HCT116 (cell line): ENCODE measurements at regions not wholly inside any gene's neighbourhood (a gene's known extent, or its start where the extent isn't known, plus 50 kb on each side); places are given as distances from the start of the nearest gene placed in this dataset.

ENCODE experiments used
- ATAC-seq: fragments of 200-7000 bp; cut with Tn5 transposase; 2 replicates; pipeline ENCODE4 v1.9.1; 2020; ENCODE audit warnings: mild to moderate bottlenecking, moderate library complexity
- BruUV-seq: library from RNA; stranded (reverse); fragments of 400-500 nt; replicated peaks from 2 replicates; lab custom pipeline; 2021; lab: Mats Ljungman, UMichigan
- CTCF ChIA-PET: fragments of 300-600 bp; sonication (Branson Sonifier 250); formaldehyde crosslinking; loops from one replicate; lab custom pipeline; 2021; ENCODE audit warnings: antibody characterized with exemption; lab: Charles Lee
- POLR2A ChIA-PET: fragments of 300-600, 350-600 bp; sonication (Branson Sonifier 250); formaldehyde crosslinking; loops from one replicate; lab custom pipeline; 2021; ENCODE audit warnings: antibody characterized with exemption; lab: Charles Lee
- RAD21 ChIA-PET, 2 experiments: fragments of 300-600 bp; sonication (Branson Sonifier 250); formaldehyde crosslinking; loops; one replicate each; lab custom pipeline; 2023; ENCODE audit warnings: low total read pairs in 2 of 2; ENCODE audit not compliant: uncharacterized antibody in 2 of 2, unreplicated experiment in 2 of 2, low non-redundant PET in 1 of 2; lab: Charles Lee
- DNase-seq: peaks from one replicate; pipeline ENCODE4 v3.0.0-alpha.2; 2010; ENCODE audit warnings: low read depth, low spot score
- H2AFZ ChIP-seq: fragments of 200-600 bp; shearing (Covaris generic), sonication (generic); 2 replicates; pipeline ENCODE4 v1.6.1; 2017; ENCODE audit warnings: low read depth, mixed run types, mixed read lengths, antibody characterized with exemption, low read length; ENCODE audit not compliant: poor library complexity, severe bottlenecking
- H3K27ac ChIP-seq: 2 replicates; pipeline ENCODE4 v1.5.1; 2012; ENCODE audit warnings: low read depth, low read length
- H3K27me3 ChIP-seq: fragments of 200-600 bp; sonication (generic); 2 replicates; pipeline ENCODE4 v1.6.1; 2016; ENCODE audit warnings: mixed run types, low read length, mixed read lengths; ENCODE audit not compliant: insufficient read depth
- H3K36me3 ChIP-seq, 2 experiments: fragments of 200-500 bp in 1 of 2; fragments of 200-600 bp in 1 of 2; sonication (Bioruptor generic) in 1 of 2; sonication (generic) in 1 of 2; 2 replicates each; pipeline versions ENCODE4 v1.5.1 to v1.6.1; 2014 to 2016; ENCODE audit warnings: low read length in 2 of 2, inconsistent platforms in 1 of 2, mixed read lengths in 1 of 2, mixed run types in 1 of 2; ENCODE audit not compliant: insufficient read depth in 2 of 2, control insufficient read depth in 1 of 2
- H3K4me1 ChIP-seq, 2 experiments: fragments of 200-600 bp in 1 of 2; sonication (generic) in 1 of 2; 2 replicates each; pipeline versions ENCODE4 v1.5.1 to v1.6.1; 2012 to 2017; ENCODE audit warnings: low read length in 2 of 2, inconsistent platforms in 1 of 2, mild to moderate bottlenecking in 1 of 2, mixed read lengths in 1 of 2, mixed run types in 1 of 2, moderate library complexity in 1 of 2; ENCODE audit not compliant: insufficient read depth in 2 of 2, control insufficient read depth in 1 of 2
- H3K4me2 ChIP-seq: fragments of 200-600 bp; sonication (generic); 2 replicates; pipeline ENCODE4 v1.6.1; 2017; ENCODE audit warnings: mixed run types, low read length, mixed read lengths
- H3K4me3 ChIP-seq, 2 experiments: fragments of 200-600 bp in 1 of 2; sonication (generic) in 1 of 2; replicated peaks in 1 of 2; 2 replicates each; pipeline ENCODE4 v1.5.1; 2011 to 2016; ENCODE audit warnings: low read length in 2 of 2, control low read depth in 1 of 2, low read depth in 1 of 2, mild to moderate bottlenecking in 1 of 2, mixed read lengths in 1 of 2, mixed run types in 1 of 2
- H3K79me2 ChIP-seq: fragments of 200-600 bp; sonication (generic); 2 replicates; pipeline ENCODE4 v1.6.1; 2017; ENCODE audit warnings: mild to moderate bottlenecking, mixed run types, low read length, moderate library complexity, mixed read lengths; ENCODE audit not compliant: insufficient read depth
- H3K9ac ChIP-seq: fragments of 200-600 bp; sonication (generic); 2 replicates; pipeline ENCODE4 v1.6.1; 2016; ENCODE audit warnings: low read length, mixed read lengths
- H3K9me2 ChIP-seq: fragments of 200-600 bp; sonication (generic), shearing (Covaris generic); 2 replicates; pipeline ENCODE4 v1.6.1; 2017; ENCODE audit warnings: mixed run types, mild to moderate bottlenecking, moderate library complexity; ENCODE audit not compliant: insufficient read depth
- H3K9me3 ChIP-seq, 2 experiments: fragments of 200-500 bp in 1 of 2; fragments of 200-600 bp in 1 of 2; sonication (Bioruptor generic) in 1 of 2; sonication (generic) in 1 of 2; 2 replicates each; pipeline ENCODE4 v1.6.1; 2014 to 2017; ENCODE audit warnings: low read length in 2 of 2, mixed read lengths in 2 of 2, inconsistent platforms in 1 of 2, low read depth in 1 of 2, mild to moderate bottlenecking in 1 of 2, mixed run types in 1 of 2, moderate library complexity in 1 of 2; ENCODE audit not compliant: control insufficient read depth in 1 of 2, insufficient read depth in 1 of 2
- H4K20me1 ChIP-seq: fragments of 200-600 bp; sonication (generic), shearing (Covaris generic); 2 replicates; pipeline ENCODE4 v1.6.1; 2017; ENCODE audit warnings: mixed run types, mild to moderate bottlenecking, moderate library complexity; ENCODE audit not compliant: insufficient read depth
- CEBPB ChIP-seq: IDR thresholded peaks from 2 replicates; pipeline ENCODE4 v1.6.1; 2012; ENCODE audit warnings: low read depth
- ELF1 ChIP-seq: IDR thresholded peaks from 2 replicates; pipeline ENCODE4 v1.6.1; 2012; ENCODE audit warnings: low read depth, borderline replicate concordance
- MAX ChIP-seq: IDR thresholded peaks from 2 replicates; pipeline ENCODE4 v1.6.1; 2012
- POLR2A ChIP-seq: IDR thresholded peaks from 2 replicates; pipeline ENCODE4 v1.7.0; 2011; ENCODE audit warnings: borderline replicate concordance; ENCODE audit not compliant: insufficient read depth, insufficient read length; ENCODE audit errors: extremely low read depth
- RAD21 ChIP-seq: IDR thresholded peaks from 2 replicates; pipeline ENCODE4 v1.6.1; 2012; ENCODE audit warnings: low read depth, mild to moderate bottlenecking
- SP1 ChIP-seq: IDR thresholded peaks from 2 replicates; pipeline ENCODE4 v1.6.1; 2012; ENCODE audit warnings: low read depth
- SRF ChIP-seq: IDR thresholded peaks from 2 replicates; pipeline ENCODE4 v1.6.1; 2012; ENCODE audit warnings: low read depth
- ZBTB33 ChIP-seq: IDR thresholded peaks from 2 replicates; pipeline ENCODE4 v1.6.1; 2011; ENCODE audit warnings: mild to moderate bottlenecking, low read length, moderate library complexity; ENCODE audit not compliant: insufficient replicate concordance; ENCODE audit errors: extremely low read depth
- intact Hi-C: fragments of 100-400 bp; cut with micrococcal nuclease; formaldehyde crosslinking; loops from 2 replicates; pipeline ENCODE4 v1.10.0; 2022

DNA sequence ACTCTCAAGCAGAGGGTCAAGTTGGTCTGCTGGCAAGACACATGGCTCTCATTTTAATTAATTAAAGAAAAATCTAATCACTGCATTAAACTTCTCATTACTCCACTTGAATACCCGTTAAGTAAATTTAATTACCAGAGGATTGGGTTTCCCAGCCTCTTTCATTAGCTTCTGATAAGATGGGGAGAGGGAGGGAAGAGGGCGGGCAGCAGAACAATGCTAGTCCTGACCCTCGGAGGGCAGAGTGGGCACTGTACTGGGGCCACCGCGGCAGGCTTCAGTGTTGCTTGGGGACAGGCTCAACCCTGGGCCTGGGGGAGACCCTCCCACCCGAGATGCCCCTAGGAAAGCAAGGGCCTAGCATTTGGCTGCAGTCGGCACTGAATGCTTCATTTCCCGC lies 55.6 kb upstream of the LINGO1 start:
- DNase-seq = no peak
- Histone ChIP-seq H3K27ac (no peak overlapping the region), H3K9me3 (no peaks in the 10 kb centered on the region), H3K36me3 (no peaks in the 10 kb centered on the region), H2AFZ (no peak overlapping the region), H3K4me1 (no peaks in the 10 kb centered on the region), H4K20me1 (no peaks in the 10 kb centered on the region), H3K4me2 (no peak overlapping the region), H3K27me3 (peaks cover 5% of the 10 kb centered on the region; the same call in 1 of the 2 replicates), H3K4me3 (no peak overlapping the region)
- ChIA-PET CTCF (no interaction called here), POLR2A (no interaction called here)
- ATAC-seq = no peak
- intact Hi-C loops = no loop called here
- BruUV-seq = no TSS peak
- no peak for TF ChIP-seq ELF1
- no peak for TF ChIP-seq CEBPB
- no peak for TF ChIP-seq RAD21
- TF ChIP-seq POLR2A = no peak
- TF ChIP-seq ZBTB33 = no peak
- TF ChIP-seq SP1 = no peak
- no peak for TF ChIP-seq MAX
- TF ChIP-seq SRF = no peak
- TF ChIP-seq, all 23 proteins: peak for 0
- no peak overlapping the region for H3K9ac ChIP-seq
- no peaks in the 10 kb centered on the region for H3K79me2 ChIP-seq
- RAD21 ChIA-PET = no interaction called here
- H3K9me2 ChIP-seq = no peaks in the 10 kb centered on the region
